T-helper 17 cell (primary cell): ENCODE measurements at regions not wholly inside any gene's neighbourhood (a gene's known extent, or its start where the extent isn't known, plus 50 kb on each side); places are given as distances from the start of the nearest gene placed in this dataset.

ENCODE experiments used
- ATAC-seq: fragments of 150-1000 bp; cut with Tn5 transposase; 2 replicates; pipeline ENCODE4 v1.10.0; 2021; ENCODE audit warnings: mild to moderate bottlenecking, moderate library complexity
- DNase-seq, 3 donors: peaks; one replicate each; pipeline versions ENCODE4 v3.0.0 to v3.0.0-alpha.2; 2020 to 2021
- H3K9me3 ChIP-seq: one replicate; pipeline ENCODE4 v1.7.0; 2013; ENCODE audit warnings: low read length, mild to moderate bottlenecking; ENCODE audit not compliant: control insufficient read depth, poor library complexity, severe bottlenecking
- H3K27ac Mint-ChIP-seq: one replicate; pipeline ENCODE4 v1.8.0; 2022; ENCODE audit warnings: mild to moderate bottlenecking, moderate library complexity, mixed read lengths
- H3K27me3 Mint-ChIP-seq: one replicate; pipeline ENCODE4 v1.8.0; 2022; ENCODE audit warnings: mixed read lengths
- H3K36me3 Mint-ChIP-seq: one replicate; pipeline ENCODE4 v1.8.0; 2022; ENCODE audit warnings: low read depth, mixed read lengths
- H3K4me1 Mint-ChIP-seq: one replicate; pipeline ENCODE4 v1.8.0; 2022; ENCODE audit warnings: mild to moderate bottlenecking, mixed read lengths
- H3K4me3 Mint-ChIP-seq: one replicate; pipeline ENCODE4 v1.8.0; 2022; ENCODE audit warnings: mild to moderate bottlenecking, moderate library complexity, mixed read lengths

- H3K9me3 ChIP-seq: no peaks in the 10 kb centered on the region
- ATAC-seq: no peak
- H3K27me3 Mint-ChIP-seq: no peaks in the 10 kb centered on the region
- peaks cover 24% of the 10 kb centered on the region for H3K4me1 Mint-ChIP-seq
- H3K4me3 Mint-ChIP-seq: no peak overlapping the region
- H3K36me3 Mint-ChIP-seq: no peaks in the 10 kb centered on the region
- no peak for DNase-seq
- H3K27ac Mint-ChIP-seq: no peak overlapping the region
These were observed 116.1 kb downstream of the METRNL start for GRCh38 chr17:83195330-83196023.

- no peak overlapping the region for H3K27ac Mint-ChIP-seq
These were observed 116.6 kb downstream of the METRNL start for GRCh38 chr17:83196024-83196365.

DNA sequence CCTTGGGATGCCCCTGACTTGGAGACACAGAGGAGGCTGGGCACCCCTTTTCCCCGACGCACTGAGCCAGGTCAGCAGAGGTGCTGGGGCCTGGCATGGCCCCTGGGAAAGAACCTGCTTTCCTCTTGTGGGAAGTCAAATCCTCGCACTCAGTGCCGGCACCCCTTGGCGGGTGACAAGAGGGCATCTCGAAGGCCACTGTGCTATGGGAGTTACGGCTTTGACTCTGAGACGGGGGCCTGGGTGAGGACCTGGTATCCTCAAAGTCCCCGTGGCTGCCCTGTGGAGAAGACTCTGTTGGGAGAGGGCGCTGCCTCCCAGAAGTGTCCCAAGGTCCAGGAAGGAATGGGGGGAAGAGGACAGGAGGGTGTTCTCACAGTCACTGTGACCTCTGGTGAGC is 117.0 kb downstream of the METRNL start:
- ATAC-seq: no peak
- no peak overlapping the region for H3K4me3 Mint-ChIP-seq
- H3K27me3 Mint-ChIP-seq: no peaks in the 10 kb centered on the region
- H3K36me3 Mint-ChIP-seq: no peaks in the 10 kb centered on the region
- H3K27ac Mint-ChIP-seq: no peak overlapping the region
- DNase-seq: no peak
- peaks cover 22% of the 10 kb centered on the region for H3K4me1 Mint-ChIP-seq
- no peaks in the 10 kb centered on the region for H3K9me3 ChIP-seq

More at GRCh38 chr17:83196024-83196365, 116.6 kb downstream of the METRNL start:
- ATAC-seq (no peak), DNase-seq (no peak)
- Mint-ChIP-seq H3K4me3 (no peak overlapping the region), H3K4me1 (peaks cover 22% of the 10 kb centered on the region), H3K36me3 (no peaks in the 10 kb centered on the region), H3K27me3 (no peaks in the 10 kb centered on the region)
- no peaks in the 10 kb centered on the region for H3K9me3 ChIP-seq

- Mint-ChIP-seq H3K4me1 (peaks cover 26% of the 10 kb centered on the region), H3K27me3 (no peaks in the 10 kb centered on the region), H3K27ac (no peak overlapping the region), H3K36me3 (no peaks in the 10 kb centered on the region), H3K4me3 (no peak overlapping the region)
- DNase-seq (no peak), ATAC-seq (no peak)
- H3K9me3 ChIP-seq: no peaks in the 10 kb centered on the region
These were observed 117.8 kb downstream of the METRNL start for GRCh38 chr17:83196973-83197880.

GRCh38 chr17:83198366-83199341 is 119.2 kb downstream of the METRNL start:
- ATAC-seq: no peak

DNA sequence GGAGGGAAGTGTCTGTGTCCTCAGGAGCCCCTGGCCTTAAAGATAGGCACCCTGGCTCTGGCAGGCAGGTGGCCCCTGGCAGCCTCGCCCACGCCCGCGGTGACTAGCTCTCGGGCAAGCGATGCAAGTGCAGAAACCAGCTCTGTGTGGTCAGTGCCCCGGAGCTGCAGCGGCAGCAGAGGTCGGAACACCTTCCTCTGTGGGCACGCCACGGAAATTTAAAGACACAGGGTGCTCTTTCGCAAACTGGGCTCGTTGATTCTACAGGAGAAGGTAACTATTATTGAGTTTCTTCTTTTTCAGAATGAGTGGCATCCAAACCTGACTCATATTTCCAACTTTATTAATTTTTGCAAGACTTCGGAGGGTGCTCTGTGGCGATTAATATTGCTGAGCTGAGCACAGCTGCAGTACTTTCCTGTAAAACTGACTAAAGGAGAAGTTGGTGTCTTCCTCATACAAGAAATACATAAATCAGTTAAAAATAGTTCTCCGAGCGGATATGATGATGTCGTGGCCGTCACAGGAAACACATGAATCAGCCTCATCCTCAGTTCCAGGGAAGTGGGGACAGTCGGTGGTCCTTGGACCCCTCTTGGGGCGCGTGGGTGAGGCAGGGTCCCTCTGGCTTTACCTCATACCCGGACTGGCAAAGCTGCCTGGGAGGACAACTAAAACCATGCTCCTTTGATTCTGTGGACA is 120.2 kb downstream of the METRNL start:
- peak in 1 of 3 donors; percentile 6 for DNase-seq
- peaks cover 23% of the 10 kb centered on the region for H3K4me1 Mint-ChIP-seq
- H3K36me3 Mint-ChIP-seq: no peaks in the 10 kb centered on the region
- no peaks in the 10 kb centered on the region for H3K9me3 ChIP-seq
- peak overlapping the region; percentile 87 for H3K4me3 Mint-ChIP-seq
- peak; percentile 46 for ATAC-seq
- no peaks in the 10 kb centered on the region for H3K27me3 Mint-ChIP-seq
- peak overlapping the region; percentile 90 for H3K27ac Mint-ChIP-seq

More at GRCh38 chr17:83198366-83199341, 119.2 kb downstream of the METRNL start:
- no peaks in the 10 kb centered on the region for H3K9me3 ChIP-seq
- H3K4me1 Mint-ChIP-seq: peaks cover 26% of the 10 kb centered on the region
- H3K27me3 Mint-ChIP-seq: no peaks in the 10 kb centered on the region
- DNase-seq: peak in 1 of 3 donors; percentile 1
- peak overlapping the region; percentile 90 for H3K27ac Mint-ChIP-seq
- peak overlapping the region; percentile 87 for H3K4me3 Mint-ChIP-seq
- no peaks in the 10 kb centered on the region for H3K36me3 Mint-ChIP-seq

GRCh38 chr17:83200231-83200699 is 120.9 kb downstream of the METRNL start:
- H3K4me1 Mint-ChIP-seq: peaks cover 23% of the 10 kb centered on the region
- H3K27ac Mint-ChIP-seq: peak overlapping the region; percentile 90
- no peaks in the 10 kb centered on the region for H3K9me3 ChIP-seq
- ATAC-seq: peak; percentile 74
- peak in 2 of 3 donors; percentile 7 to 31 for DNase-seq
- no peaks in the 10 kb centered on the region for H3K27me3 Mint-ChIP-seq
- H3K4me3 Mint-ChIP-seq: peak overlapping the region; percentile 87
- no peaks in the 10 kb centered on the region for H3K36me3 Mint-ChIP-seq

GRCh38 chr17:83200751-83201150 is 121.3 kb downstream of the METRNL start:
- Mint-ChIP-seq H3K27ac (peak overlapping the region; percentile 90), H3K36me3 (no peaks in the 10 kb centered on the region), H3K4me3 (no peak overlapping the region), H3K27me3 (no peaks in the 10 kb centered on the region), H3K4me1 (peaks cover 23% of the 10 kb centered on the region)
- no peaks in the 10 kb centered on the region for H3K9me3 ChIP-seq
- DNase-seq: peak in 2 of 3 donors; percentile 1 to 6
- no peak for ATAC-seq

DNA sequence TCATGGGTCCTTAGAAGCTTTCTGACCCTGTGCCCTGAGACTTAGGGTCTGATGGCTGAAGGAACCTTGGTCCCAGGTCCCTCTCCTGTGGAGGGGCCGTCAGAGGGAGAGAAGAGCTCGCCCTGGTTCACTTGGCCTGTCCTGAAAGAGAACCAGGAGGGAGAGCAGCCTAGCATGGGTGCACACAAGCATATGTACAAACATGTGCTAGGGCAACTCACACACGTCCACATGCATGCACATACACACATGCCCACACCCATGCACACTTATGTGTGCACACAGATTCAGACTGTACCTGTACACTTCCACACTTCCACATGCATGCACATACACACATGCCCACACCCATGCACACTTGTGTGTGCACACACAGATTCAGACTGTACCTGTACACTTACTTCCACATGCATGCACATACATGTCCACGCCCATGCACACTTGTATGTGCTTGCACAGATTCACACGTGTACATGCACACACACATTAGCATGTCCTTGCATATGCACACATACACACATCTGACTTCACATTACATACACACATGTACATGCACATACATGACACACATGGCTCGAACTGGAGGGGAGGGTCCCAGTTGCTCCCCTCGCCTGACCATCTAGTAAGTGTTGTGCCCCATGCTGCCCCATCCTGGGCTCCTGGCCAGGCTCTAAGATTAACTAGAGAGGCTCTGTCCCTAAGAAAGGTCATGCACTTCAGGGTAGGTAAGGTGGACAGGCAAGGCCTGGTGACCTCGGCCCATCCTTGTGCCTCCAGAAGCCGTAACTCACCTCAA is 122.0 kb downstream of the METRNL start:
- no peak overlapping the region for H3K4me3 Mint-ChIP-seq
- H3K9me3 ChIP-seq: no peaks in the 10 kb centered on the region
- peak overlapping the region; percentile 90 for H3K27ac Mint-ChIP-seq
- no peaks in the 10 kb centered on the region for H3K27me3 Mint-ChIP-seq
- ATAC-seq (no peak), DNase-seq (peak in 2 of 3 donors; percentile 2 to 3)
- no peaks in the 10 kb centered on the region for H3K36me3 Mint-ChIP-seq
- H3K4me1 Mint-ChIP-seq: peaks cover 27% of the 10 kb centered on the region

- no peaks in the 10 kb centered on the region for H3K9me3 ChIP-seq
- H3K4me1 Mint-ChIP-seq: peaks cover 27% of the 10 kb centered on the region
- H3K27me3 Mint-ChIP-seq: no peaks in the 10 kb centered on the region
- no peak overlapping the region for H3K27ac Mint-ChIP-seq
- ATAC-seq: no peak
- no peaks in the 10 kb centered on the region for H3K36me3 Mint-ChIP-seq
- peak in 2 of 3 donors; percentile 2 to 6 for DNase-seq
- no peak overlapping the region for H3K4me3 Mint-ChIP-seq
These were observed 122.9 kb downstream of the METRNL start for GRCh38 chr17:83202002-83203000.

DNA sequence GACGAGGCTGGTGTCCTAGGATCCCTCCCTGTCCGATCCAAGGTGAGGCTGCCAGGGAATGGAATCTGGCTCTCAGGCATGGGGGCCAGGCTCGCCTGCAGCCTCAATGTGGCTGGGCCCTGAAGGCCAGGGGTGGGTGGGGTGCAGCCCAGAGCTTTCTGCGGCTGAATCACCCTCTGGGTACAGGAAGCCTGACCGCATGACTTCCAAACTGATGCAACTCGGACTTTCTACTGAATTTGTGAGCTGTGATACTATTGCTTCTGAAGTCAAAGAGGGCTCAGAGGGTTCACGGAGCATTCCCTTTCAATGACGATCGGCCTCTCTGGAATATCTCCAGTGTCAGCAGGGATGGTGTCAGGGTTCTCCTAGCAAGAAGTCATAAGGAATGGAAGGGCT is 123.7 kb downstream of the METRNL start:
- ATAC-seq (no peak), DNase-seq (peak in 1 of 3 donors; percentile 1)
- H3K27ac Mint-ChIP-seq: peak overlapping the region; percentile 70
- no peaks in the 10 kb centered on the region for H3K27me3 Mint-ChIP-seq
- H3K4me1 Mint-ChIP-seq: peaks cover 27% of the 10 kb centered on the region
- H3K36me3 Mint-ChIP-seq: no peaks in the 10 kb centered on the region
- H3K9me3 ChIP-seq: no peaks in the 10 kb centered on the region
- H3K4me3 Mint-ChIP-seq: no peak overlapping the region
